ENCODE measurements at regions not wholly inside any gene's neighbourhood (a gene's known extent, or its start where the extent isn't known, plus 50 kb on each side); places are given as distances from the start of the nearest gene placed in this dataset.

GRCh38 chr11:116540645-116541304 lies 232.0 kb downstream of the BUD13 start:
- ChIA-PET POLR2A (no interaction called here), CTCF (no interaction called here)

- CTCF ChIA-PET, result no interaction called here
- POLR2A ChIA-PET, result no interaction called here
Measured at GRCh38 chr11:116539836-116540418, 232.9 kb downstream of the BUD13 start.

GRCh38 chr11:116539211-116539610 lies 233.6 kb downstream of the BUD13 start:
- ChIA-PET CTCF (no interaction called here), POLR2A (no interaction called here)

- ChIA-PET CTCF (no interaction called here), POLR2A (no interaction called here)
Measured at GRCh38 chr11:116538677-116539076, 234.1 kb downstream of the BUD13 start.

- CTCF ChIA-PET, result no interaction called here
- POLR2A ChIA-PET, result no interaction called here
Measured at GRCh38 chr11:116537709-116538108, 235.1 kb downstream of the BUD13 start.

GRCh38 chr11:116537121-116537520 lies 235.7 kb downstream of the BUD13 start:
- ChIA-PET CTCF (no interaction called here), POLR2A (no interaction called here)

- ChIA-PET CTCF (no interaction called here), POLR2A (no interaction called here)
Measured at GRCh38 chr11:116536416-116536815, 236.4 kb downstream of the BUD13 start.

GRCh38 chr11:116535994-116536393 lies 236.8 kb downstream of the BUD13 start:
- CTCF ChIA-PET, result no interaction called here
- POLR2A ChIA-PET, result no interaction called here

- ChIA-PET CTCF (no interaction called here), POLR2A (no interaction called here)
Measured at GRCh38 chr11:116535120-116535519, 237.7 kb downstream of the BUD13 start.

- CTCF ChIA-PET, result no interaction called here
- POLR2A ChIA-PET, result no interaction called here
Measured at GRCh38 chr11:116534270-116534975, 238.4 kb downstream of the BUD13 start.

- ChIA-PET POLR2A (no interaction called here), CTCF (no interaction called here)
Measured at GRCh38 chr11:116533186-116533825, 239.5 kb downstream of the BUD13 start.

- POLR2A ChIA-PET, result no interaction called here
- CTCF ChIA-PET, result no interaction called here
Measured at GRCh38 chr11:116532066-116532465, 240.7 kb downstream of the BUD13 start.

- CTCF ChIA-PET, result interaction anchor here (0.7 kb wide), 1 partner anchor 72 kb away, joined by 3 read pairs; no protein-coding TSS in a partner anchor
Measured at GRCh38 chr11:116530705-116531104, 242.1 kb downstream of the BUD13 start.

GRCh38 chr11:116529271-116529670 lies 243.5 kb downstream of the BUD13 start:
- POLR2A ChIA-PET, result no interaction called here

More at GRCh38 chr11:116530705-116531104, 242.1 kb downstream of the BUD13 start:
- POLR2A ChIA-PET, result no interaction called here

GRCh38 chr11:116527180-116527991 lies 245.4 kb downstream of the BUD13 start:
- POLR2A ChIA-PET, result no interaction called here

More at GRCh38 chr11:116529271-116529670, 243.5 kb downstream of the BUD13 start:
- CTCF ChIA-PET, result no interaction called here

GRCh38 chr11:116525961-116526495 lies 246.8 kb downstream of the BUD13 start:
- POLR2A ChIA-PET, result no interaction called here
- CTCF ChIA-PET, result no interaction called here

More at GRCh38 chr11:116527180-116527991, 245.4 kb downstream of the BUD13 start:
- CTCF ChIA-PET, result no interaction called here

GRCh38 chr11:116519499-116519898 lies 253.3 kb downstream of the BUD13 start:
- POLR2A ChIA-PET, result no interaction called here
- CTCF ChIA-PET, result no interaction called here

GRCh38 chr11:116518141-116518540 lies 254.6 kb downstream of the BUD13 start:
- CTCF ChIA-PET, result no interaction called here

GRCh38 chr11:116517584-116517983 lies 255.2 kb downstream of the BUD13 start:
- ChIA-PET CTCF (no interaction called here), POLR2A (no interaction called here)

More at GRCh38 chr11:116518141-116518540, 254.6 kb downstream of the BUD13 start:
- POLR2A ChIA-PET, result no interaction called here

- ChIA-PET POLR2A (no interaction called here), CTCF (no interaction called here)
Measured at GRCh38 chr11:116517077-116517476, 255.7 kb downstream of the BUD13 start.
